ENCODE measurements at regions not wholly inside any gene's neighbourhood (a gene's known extent, or its start where the extent isn't known, plus 50 kb on each side); places are given as distances from the start of the nearest gene placed in this dataset.

GRCh38 chr22:47782328-47783075, 1020.1 kb downstream of the TBC1D22A start:
- DNase-seq = no peak

GRCh38 chr22:47781427-47782111, 1019.1 kb downstream of the TBC1D22A start:
- DNase-seq = no peak

- DNase-seq = no peak
These were observed 1018.6 kb downstream of the TBC1D22A start for GRCh38 chr22:47781024-47781423.

GRCh38 chr22:47780281-47780875, 1017.9 kb downstream of the TBC1D22A start:
- DNase-seq = no peak

DNA sequence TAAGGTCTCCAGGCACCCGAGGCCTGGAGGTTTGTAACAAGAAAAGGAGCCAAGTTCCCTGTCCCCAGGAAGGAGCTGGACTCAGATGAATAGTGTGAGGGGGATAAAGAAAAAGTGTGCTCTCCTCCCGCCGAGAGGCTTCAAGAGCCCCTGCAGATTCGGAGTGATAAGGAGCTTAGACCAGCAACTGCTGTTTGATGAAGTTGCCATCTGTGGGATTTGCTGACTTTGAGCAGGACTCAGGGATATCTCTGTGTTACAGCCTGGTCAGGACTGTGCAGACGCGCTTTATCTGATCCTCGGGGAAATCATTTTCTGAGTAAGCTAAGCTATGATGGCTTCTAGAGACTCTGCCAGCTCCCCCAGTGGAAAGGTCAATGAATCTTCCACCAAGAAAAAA, 1017.0 kb downstream of the TBC1D22A start:
- no peak for DNase-seq

GRCh38 chr22:47778160-47778658, 1015.8 kb downstream of the TBC1D22A start:
- no peak for DNase-seq

GRCh38 chr22:47777426-47777825, 1015.0 kb downstream of the TBC1D22A start:
- no peak for DNase-seq

DNA sequence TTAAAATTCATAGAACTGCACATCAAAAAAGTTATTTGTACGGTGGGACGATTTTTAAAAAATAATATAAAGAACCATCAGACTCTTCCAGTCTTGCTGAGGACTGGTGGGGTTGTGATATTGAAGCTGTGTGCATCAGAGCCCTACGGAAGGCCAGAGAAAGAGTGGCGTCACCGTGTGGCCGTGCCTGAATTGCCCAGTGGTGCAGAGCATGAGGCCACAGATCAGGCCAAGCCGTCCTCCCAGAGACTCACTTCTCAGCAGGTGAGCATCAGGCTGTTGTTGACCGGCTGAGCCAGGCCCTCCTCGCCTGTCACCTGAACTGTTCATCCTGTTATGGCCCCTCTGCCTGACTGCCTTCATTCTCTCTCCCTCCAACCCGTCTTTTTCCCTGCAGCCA, 1013.9 kb downstream of the TBC1D22A start:
- no peak for DNase-seq

DNA sequence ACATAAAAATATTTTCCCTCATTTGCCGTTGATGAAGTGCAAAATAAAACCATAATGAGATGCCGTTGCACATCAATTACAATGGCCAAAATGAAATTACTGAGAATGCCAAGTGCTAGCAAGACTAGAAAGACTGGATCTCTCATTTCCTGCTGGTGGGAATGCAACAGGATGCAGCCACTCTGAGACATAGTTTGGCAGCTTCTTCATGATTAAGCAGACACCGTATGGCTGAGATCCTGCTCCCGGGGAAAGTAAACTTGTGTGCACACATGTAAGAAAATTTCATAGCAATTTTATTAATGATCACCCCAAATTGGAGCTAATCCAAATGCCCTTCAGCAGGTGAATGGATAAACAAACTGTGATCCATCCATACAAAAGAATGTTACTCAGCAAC, 1013.2 kb downstream of the TBC1D22A start:
- no peak for DNase-seq

GRCh38 chr22:47775191-47775590, 1012.7 kb downstream of the TBC1D22A start:
- no peak for DNase-seq

DNA sequence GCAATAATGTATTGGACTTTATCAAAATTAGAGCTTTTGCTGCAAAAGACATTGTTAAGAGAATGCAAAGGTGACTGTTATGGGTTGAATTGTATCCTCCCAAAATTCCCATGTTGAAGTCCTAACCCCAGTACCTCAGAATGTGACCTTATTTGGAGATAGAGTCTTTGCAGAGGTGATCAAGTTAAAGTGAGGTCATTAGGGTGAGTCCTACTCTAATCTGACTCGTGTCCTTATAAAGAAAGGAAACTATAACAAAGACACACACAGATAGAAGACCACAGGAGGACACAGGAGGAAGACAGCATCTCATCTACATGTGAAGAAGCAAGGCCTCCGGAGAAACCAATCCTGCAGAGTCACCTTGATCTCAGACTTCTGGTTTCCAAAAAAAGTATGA, 1011.2 kb downstream of the TBC1D22A start:
- DNase-seq = no peak

GRCh38 chr22:47772864-47773263, 1010.4 kb downstream of the TBC1D22A start:
- DNase-seq = no peak

DNA sequence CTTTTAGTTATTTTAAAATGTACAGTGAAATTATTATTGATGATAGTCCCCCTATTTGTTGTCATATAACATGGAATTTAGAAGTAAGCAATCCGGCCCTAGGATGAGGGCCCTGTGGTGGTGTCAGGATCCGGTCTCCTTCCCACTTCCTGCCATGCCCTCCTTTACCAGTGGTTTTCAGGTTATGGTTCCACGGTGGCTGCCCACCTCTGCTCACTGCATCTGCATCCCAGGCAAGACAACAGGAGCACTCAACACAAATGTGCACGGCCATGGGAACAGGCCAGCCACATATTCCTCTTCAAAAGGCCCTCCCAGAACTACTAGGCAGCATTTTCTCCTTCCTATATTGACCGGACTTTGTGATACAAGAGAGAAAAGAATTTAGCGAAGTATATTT, 1007.2 kb downstream of the TBC1D22A start:
- DNase-seq = no peak

DNA sequence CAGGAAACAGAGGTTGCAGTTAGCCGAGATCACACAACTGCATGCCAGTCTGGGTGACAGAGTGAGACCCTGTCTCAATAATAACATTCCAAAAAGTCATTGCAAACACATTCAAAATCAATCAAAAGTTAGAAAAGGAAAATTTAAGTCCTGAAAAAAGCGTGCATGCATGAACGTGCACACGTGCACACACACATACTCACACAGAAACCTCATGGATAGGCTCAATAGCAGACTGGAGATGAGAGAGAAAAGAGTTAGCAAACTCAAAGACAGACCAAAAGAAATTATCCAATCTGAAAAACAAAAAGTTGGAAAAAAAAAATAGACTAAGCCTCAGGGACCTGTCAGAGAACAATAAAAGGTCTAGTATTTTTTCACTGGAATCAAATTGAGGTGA, 1005.6 kb downstream of the TBC1D22A start:
- DNase-seq = no peak

GRCh38 chr22:47767403-47767802, 1005.0 kb downstream of the TBC1D22A start:
- no peak for DNase-seq

GRCh38 chr22:47765757-47766156, 1003.3 kb downstream of the TBC1D22A start:
- DNase-seq = no peak

- no peak for DNase-seq
These were observed 999.7 kb downstream of the TBC1D22A start for GRCh38 chr22:47762141-47762540.

DNA sequence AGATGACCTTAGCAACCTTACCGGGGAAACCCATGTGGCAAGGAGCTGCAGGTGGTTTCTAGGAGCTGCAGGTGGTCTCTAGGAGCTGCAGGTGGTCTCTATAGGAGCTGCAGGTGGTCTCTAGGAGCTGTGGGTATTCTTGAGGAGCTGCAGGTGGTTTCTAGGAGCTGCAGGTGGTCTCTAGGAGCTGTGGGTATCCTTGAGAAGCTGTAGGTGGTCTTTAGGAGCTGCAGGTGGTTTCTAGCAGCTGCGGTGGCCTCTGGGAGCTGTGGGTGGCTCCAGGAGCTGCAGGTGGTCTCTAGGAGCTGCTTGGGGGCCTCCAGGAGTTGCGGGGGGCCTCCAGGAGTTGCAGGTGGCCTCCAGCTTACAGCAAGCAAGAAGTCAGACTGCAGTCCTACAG, 997.5 kb downstream of the TBC1D22A start:
- no peak for DNase-seq

- DNase-seq = no peak
These were observed 995.3 kb downstream of the TBC1D22A start for GRCh38 chr22:47757741-47758140.

DNA sequence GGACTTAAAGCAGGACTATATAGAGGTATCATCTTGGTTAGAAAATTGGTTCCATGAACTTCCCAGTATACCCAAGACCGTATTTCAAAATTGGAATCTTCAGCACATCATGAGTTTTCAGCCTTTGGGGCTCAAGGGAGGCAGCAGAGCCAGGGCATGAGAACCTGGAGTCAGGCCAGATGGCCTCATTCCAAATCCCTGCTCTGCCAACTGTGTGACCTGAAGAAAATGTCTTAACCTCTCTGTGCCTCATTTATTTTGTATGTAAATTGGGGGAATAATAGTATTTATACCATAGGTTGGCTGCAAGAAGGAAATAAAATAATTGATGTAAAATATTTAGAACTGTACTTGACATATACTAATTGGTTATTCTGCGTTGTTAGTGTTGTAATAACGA, 987.6 kb downstream of the TBC1D22A start:
- no peak for DNase-seq

DNA sequence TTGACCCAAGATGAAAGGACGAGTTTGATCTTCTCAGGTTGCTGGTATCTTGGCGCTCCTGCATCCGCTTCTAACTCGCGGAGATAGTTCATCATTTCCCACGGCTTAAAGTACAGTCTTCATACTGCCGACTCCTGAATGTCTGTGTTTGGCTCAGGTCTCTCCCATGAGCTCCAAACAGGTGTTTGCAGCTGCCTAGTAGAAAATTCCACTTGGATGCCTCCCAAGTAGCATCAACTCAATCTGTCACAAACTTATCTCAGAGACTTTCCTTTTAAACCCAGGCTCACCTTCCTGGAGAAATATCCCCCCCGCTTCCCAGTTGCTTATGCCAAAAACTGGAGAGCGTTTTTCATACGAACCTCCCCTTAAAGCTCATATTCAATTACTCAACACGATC, 986.5 kb downstream of the TBC1D22A start:
- no peak for DNase-seq

DNA sequence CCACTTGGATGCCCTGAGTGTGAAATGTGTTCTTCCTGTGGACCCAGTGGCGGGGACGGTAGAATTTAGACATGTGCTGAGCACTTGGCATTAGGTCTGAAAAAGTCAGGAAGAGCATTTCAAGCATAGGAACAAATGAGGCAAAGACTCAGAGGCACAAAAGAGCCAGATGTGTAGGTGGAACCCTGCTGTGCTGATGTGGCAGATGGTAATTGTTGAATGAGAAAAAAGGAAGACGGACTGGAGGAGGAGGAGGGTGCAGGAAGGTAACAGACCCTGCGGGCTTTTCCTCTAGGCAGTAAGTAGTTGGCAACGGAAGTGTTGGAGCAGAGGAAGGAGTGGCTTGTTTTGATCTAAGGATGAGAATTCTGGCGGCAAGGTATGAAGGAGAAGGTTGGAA, 985.8 kb downstream of the TBC1D22A start:
- no peak for DNase-seq

- no peak for DNase-seq
These were observed 977.8 kb downstream of the TBC1D22A start for GRCh38 chr22:47740109-47740805.

Data from skin of body (tissue), 1 donor.